Neuronal stem cell (in vitro differentiated cells): ENCODE measurements at regions not wholly inside any gene's neighbourhood (a gene's known extent, or its start where the extent isn't known, plus 50 kb on each side); places are given as distances from the start of the nearest gene placed in this dataset.

Source experiments
- DNase-seq: peaks from one replicate; pipeline ENCODE4 v3.0.0-alpha.2; 2013; ENCODE audit warnings: low spot score
- H2AFZ ChIP-seq: one replicate; pipeline ENCODE4 v1.6.1; 2013; ENCODE audit warnings: mild to moderate bottlenecking, low read length, inconsistent platforms
- H2AK5ac ChIP-seq: 2 replicates; pipeline ENCODE4 v1.6.1; 2013; ENCODE audit warnings: low read depth, mild to moderate bottlenecking, inconsistent platforms, low read length, moderate library complexity, mixed read lengths
- H2BK120ac ChIP-seq: 2 replicates; pipeline ENCODE4 v1.6.1; 2013; ENCODE audit warnings: low read depth, mild to moderate bottlenecking, inconsistent platforms, low read length, moderate library complexity, mixed read lengths
- H2BK12ac ChIP-seq: one replicate; pipeline ENCODE4 v1.6.1; 2013; ENCODE audit warnings: low read length, inconsistent platforms
- H2BK15ac ChIP-seq: 2 replicates; pipeline ENCODE4 v1.6.1; 2013; ENCODE audit warnings: mild to moderate bottlenecking, low read length, inconsistent platforms, mixed read lengths
- H2BK5ac ChIP-seq: one replicate; pipeline ENCODE4 v1.6.1; 2013; ENCODE audit warnings: inconsistent platforms, mild to moderate bottlenecking, low read length, moderate library complexity
- H3K14ac ChIP-seq: one replicate; pipeline ENCODE4 v1.6.1; 2013; ENCODE audit warnings: low read length, inconsistent platforms
- H3K18ac ChIP-seq: 2 replicates; pipeline ENCODE4 v1.6.1; 2013; ENCODE audit warnings: low read length, inconsistent platforms
- H3K23ac ChIP-seq: 2 replicates; pipeline ENCODE4 v1.6.1; 2013; ENCODE audit warnings: low read depth, mild to moderate bottlenecking, mixed read lengths, low read length, inconsistent platforms; ENCODE audit not compliant: poor library complexity
- H3K27ac ChIP-seq: replicated peaks from 3 replicates; pipeline ENCODE4 v1.5.1; 2013; ENCODE audit warnings: low read length, inconsistent platforms
- H3K27me3 ChIP-seq, 3 experiments: 2 replicates each; pipeline ENCODE4 v1.6.1; 2013; ENCODE audit warnings: low read length in 3 of 3, mild to moderate bottlenecking in 2 of 3, inconsistent platforms in 1 of 3, low read depth in 1 of 3, mixed read lengths in 1 of 3, moderate library complexity in 1 of 3; ENCODE audit not compliant: control insufficient read depth in 3 of 3, insufficient read depth in 3 of 3
- H3K36me3 ChIP-seq, 2 donors: replicated peaks in 1 of 2; 2 replicates each; pipeline ENCODE4 v1.6.1; 2013; ENCODE audit warnings: low read length in 2 of 2; ENCODE audit not compliant: control insufficient read depth in 2 of 2, insufficient read depth in 2 of 2
- H3K4ac ChIP-seq: 2 replicates; pipeline ENCODE4 v1.6.1; 2013; ENCODE audit warnings: inconsistent platforms, mild to moderate bottlenecking, low read length, moderate library complexity
- H3K4me1 ChIP-seq, 2 donors: 1 replicate in 1 of 2; 2 replicates in 1 of 2; pipeline ENCODE4 v1.6.1; 2013; ENCODE audit warnings: low read length in 2 of 2, low read depth in 1 of 2; ENCODE audit not compliant: control insufficient read depth in 2 of 2, insufficient read depth in 1 of 2
- H3K4me2 ChIP-seq: one replicate; pipeline ENCODE4 v1.6.1; 2013; ENCODE audit warnings: mild to moderate bottlenecking, low read length, inconsistent platforms; ENCODE audit not compliant: insufficient read depth, poor library complexity, severe bottlenecking
- H3K4me3 ChIP-seq, 2 donors: 2 replicates each; pipeline ENCODE4 v1.5.1; 2013; ENCODE audit warnings: low read length in 2 of 2, mild to moderate bottlenecking in 2 of 2, inconsistent platforms in 1 of 2, moderate library complexity in 1 of 2
- H3K79me1 ChIP-seq: one replicate; pipeline ENCODE4 v1.6.1; 2013; ENCODE audit warnings: low read depth, mild to moderate bottlenecking, inconsistent platforms, low read length, moderate library complexity
- H3K9ac ChIP-seq: one replicate; pipeline ENCODE4 v1.6.1; 2013; ENCODE audit warnings: mild to moderate bottlenecking, low read depth, low read length, inconsistent platforms; ENCODE audit not compliant: poor library complexity
- H3K9me3 ChIP-seq, 2 donors: replicated peaks in 1 of 2; 2 replicates each; pipeline versions ENCODE3 to v1.6.1; 2013; ENCODE audit warnings: low read length in 2 of 2, mild to moderate bottlenecking in 2 of 2, inconsistent platforms in 1 of 2, low read depth in 1 of 2, mixed read lengths in 1 of 2, moderate library complexity in 1 of 2; ENCODE audit not compliant: control insufficient read depth in 2 of 2, insufficient read depth in 1 of 2
- H4K8ac ChIP-seq: one replicate; pipeline ENCODE4 v1.6.1; 2013; ENCODE audit warnings: low read depth, mild to moderate bottlenecking, inconsistent platforms, low read length, moderate library complexity
- H4K91ac ChIP-seq: one replicate; pipeline ENCODE4 v1.6.1; 2013; ENCODE audit warnings: low read length, low read depth, mild to moderate bottlenecking, inconsistent platforms; ENCODE audit not compliant: poor library complexity
- WGBS, 2 donors: extraction: QIAGEN DNeasy Blood & Tissue Kit; methylation state at CpG; one replicate each; pipeline ENCODE4 v1.1.7; 2013; ENCODE audit warnings: missing lambda C conversion rate in 2 of 2, mixed read lengths in 1 of 2; ENCODE audit not compliant: insufficient read length in 2 of 2, insufficient replicate concordance in 1 of 2; ENCODE audit errors: extremely low coverage in 2 of 2; 5-methylcytosine and 5-hydroxymethylcytosine counted together

DNA sequence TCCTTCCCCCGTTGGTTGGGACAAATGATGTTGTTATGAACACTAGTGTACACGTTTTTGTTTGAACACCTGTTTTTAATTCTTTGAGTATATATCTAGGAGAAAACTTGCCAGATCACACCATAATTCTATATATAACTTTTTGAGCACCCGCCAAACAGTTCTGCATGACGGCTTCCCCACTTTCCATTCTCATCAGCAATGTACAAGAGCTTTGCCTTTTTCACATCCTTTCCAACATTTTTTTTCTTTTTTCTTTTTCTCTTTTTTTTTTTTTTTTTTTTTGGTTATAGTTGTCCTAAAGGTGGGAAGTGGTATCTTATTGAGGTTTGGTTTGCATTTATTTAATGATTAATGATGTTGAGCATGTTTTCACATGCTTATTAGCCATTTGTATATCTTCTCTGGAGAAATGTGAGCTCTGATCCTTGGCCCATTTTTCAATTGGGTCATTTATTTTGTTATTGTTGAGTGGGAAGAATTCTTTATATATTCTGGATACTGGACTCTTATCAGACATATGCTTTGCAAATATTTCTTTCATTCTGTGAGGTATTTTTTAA lies 86.9 kb upstream of the ZC3H15 start:
- Histone ChIP-seq H3K18ac (no peak overlapping the region), H4K91ac (no peak overlapping the region), H2AFZ (no peak overlapping the region), H3K9ac (no peak overlapping the region), H3K36me3 (no peaks in the 10 kb centered on the region), H3K79me1 (no peaks in the 10 kb centered on the region), H3K4me1 (no peaks in the 10 kb centered on the region), H3K4ac (no peak overlapping the region), H3K4me2 (no peak overlapping the region), H2AK5ac (no peak overlapping the region), H3K9me3 (no peaks in the 10 kb centered on the region), H3K4me3 (no peak overlapping the region), H2BK12ac (no peak overlapping the region), H3K27ac (no peak overlapping the region), H2BK5ac (no peak overlapping the region), H4K8ac (no peak overlapping the region), H2BK15ac (no peak overlapping the region), H3K23ac (no peak overlapping the region), H2BK120ac (no peak overlapping the region), H3K14ac (no peak overlapping the region), H3K27me3 (no peaks in the 10 kb centered on the region)
- WGBS, 2 donors: no CpG with 5 or more reads among the region's 4 CpGs
- DNase-seq: no peak

GRCh38 chr2:186405842-186406241 lies 80.2 kb upstream of the ZC3H15 start:
- Histone ChIP-seq H3K27me3 (no peaks in the 10 kb centered on the region), H2BK5ac (no peak overlapping the region), H3K79me1 (no peaks in the 10 kb centered on the region), H2AFZ (no peak overlapping the region), H4K8ac (no peak overlapping the region), H2BK12ac (no peak overlapping the region), H3K14ac (no peak overlapping the region), H3K23ac (no peak overlapping the region), H4K91ac (no peak overlapping the region), H3K36me3 (no peaks in the 10 kb centered on the region), H3K4ac (no peak overlapping the region), H2BK120ac (no peak overlapping the region), H3K4me1 (no peaks in the 10 kb centered on the region), H3K18ac (no peak overlapping the region), H3K4me3 (no peak overlapping the region), H3K9me3 (no peaks in the 10 kb centered on the region), H2BK15ac (no peak overlapping the region), H3K27ac (no peak overlapping the region), H3K9ac (no peak overlapping the region), H2AK5ac (no peak overlapping the region), H3K4me2 (no peak overlapping the region)
- DNase-seq: no peak

DNA sequence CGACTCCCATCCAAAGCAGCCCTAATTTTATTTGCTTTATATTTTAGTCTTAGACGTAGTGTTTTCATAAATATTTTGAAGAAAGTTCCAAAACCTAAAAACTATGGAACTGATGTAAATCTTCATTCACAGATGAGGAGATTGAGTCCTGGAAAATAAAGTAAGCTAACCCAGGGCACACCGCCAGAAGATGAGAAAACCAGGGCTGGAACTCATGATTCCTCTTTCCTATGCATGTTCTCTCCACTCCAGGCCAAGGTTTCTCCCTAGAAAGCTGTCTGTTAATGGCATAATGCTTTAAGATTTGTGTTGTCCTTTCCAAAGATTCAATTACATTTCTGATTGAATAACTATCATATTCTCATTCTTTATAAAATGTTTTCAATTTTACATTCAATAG lies 78.4 kb upstream of the ZC3H15 start:
- Histone ChIP-seq H3K9me3 (no peaks in the 10 kb centered on the region), H4K8ac (no peak overlapping the region), H4K91ac (no peak overlapping the region), H3K27ac (no peak overlapping the region), H3K14ac (no peak overlapping the region), H2BK120ac (no peak overlapping the region), H3K23ac (no peak overlapping the region), H2BK12ac (no peak overlapping the region), H3K4me2 (no peak overlapping the region), H3K4me1 (no peaks in the 10 kb centered on the region), H3K79me1 (no peaks in the 10 kb centered on the region), H2BK5ac (no peak overlapping the region), H3K4ac (no peak overlapping the region), H3K27me3 (no peaks in the 10 kb centered on the region), H3K36me3 (no peaks in the 10 kb centered on the region), H2AFZ (no peak overlapping the region), H3K9ac (no peak overlapping the region), H2BK15ac (no peak overlapping the region), H2AK5ac (no peak overlapping the region), H3K4me3 (no peak overlapping the region), H3K18ac (no peak overlapping the region)
- WGBS, 2 donors: no CpG with 5 or more reads among the region's 3 CpGs
- no peak for DNase-seq

DNA sequence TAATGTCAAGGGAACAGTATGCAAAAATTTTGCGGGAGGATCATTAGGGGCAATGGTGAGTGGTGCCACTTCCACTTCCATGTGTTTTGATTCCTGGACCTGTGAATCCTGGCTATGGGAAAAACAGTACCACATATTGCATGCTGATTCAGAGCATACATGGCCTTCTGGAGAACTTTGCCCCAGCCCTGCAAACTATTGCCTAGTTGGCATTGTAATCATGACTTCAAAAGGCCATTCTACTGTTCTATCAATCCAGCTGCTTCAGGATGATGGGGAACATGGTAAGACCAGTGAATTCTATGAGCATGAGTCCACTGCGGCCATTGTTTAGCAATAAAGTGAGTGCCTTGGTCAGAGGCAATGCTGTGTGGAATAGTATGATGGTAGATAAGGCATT lies 75.3 kb upstream of the ZC3H15 start:
- H3K4me2 ChIP-seq: no peak overlapping the region
- no peaks in the 10 kb centered on the region for H3K27me3 ChIP-seq
- H2AFZ ChIP-seq: no peak overlapping the region
- H3K9ac ChIP-seq: no peak overlapping the region
- H4K8ac ChIP-seq: no peak overlapping the region
- no peaks in the 10 kb centered on the region for H3K4me1 ChIP-seq
- no CpG with 5 or more reads among the region's 2 CpGs for WGBS, 2 donors
- H2BK15ac ChIP-seq: no peak overlapping the region
- no peak overlapping the region for H3K14ac ChIP-seq
- H3K27ac ChIP-seq: no peak overlapping the region
- no peak overlapping the region for H2BK120ac ChIP-seq
- no peaks in the 10 kb centered on the region for H3K79me1 ChIP-seq
- H3K23ac ChIP-seq: no peak overlapping the region
- H3K36me3 ChIP-seq: no peaks in the 10 kb centered on the region
- H2BK12ac ChIP-seq: no peak overlapping the region
- no peak for DNase-seq
- H2BK5ac ChIP-seq: no peak overlapping the region
- H4K91ac ChIP-seq: no peak overlapping the region
- H3K9me3 ChIP-seq: no peaks in the 10 kb centered on the region
- no peak overlapping the region for H3K4ac ChIP-seq
- H3K18ac ChIP-seq: no peak overlapping the region
- H2AK5ac ChIP-seq: no peak overlapping the region
- H3K4me3 ChIP-seq: no peak overlapping the region
